Peyer's patch (tissue), 4 donors: ENCODE measurements at regions not wholly inside any gene's neighbourhood (a gene's known extent, or its start where the extent isn't known, plus 50 kb on each side); places are given as distances from the start of the nearest gene placed in this dataset.

Experiments
- DNase-seq, 3 donors: peaks; one replicate each; pipeline ENCODE4 v3.0.0-alpha.2; 2017 to 2019
- H3K27ac ChIP-seq, 4 donors: fragments of 200-600 bp; sonication (generic); one replicate each; pipeline ENCODE4 v1.5.1; 2016 to 2019
- H3K27me3 ChIP-seq, 2 donors: fragments of 200-600 bp; sonication (generic); one replicate each; pipeline ENCODE4 v1.5.1; 2019
- H3K36me3 ChIP-seq, 3 donors: fragments of 200-600 bp; sonication (generic); one replicate each; pipeline ENCODE4 v1.5.1; 2016 to 2019
- H3K4me1 ChIP-seq, 4 donors: fragments of 200-600 bp; sonication (generic); one replicate each; pipeline ENCODE4 v1.5.1; 2016 to 2019
- H3K4me3 ChIP-seq, 4 donors: fragments of 200-600 bp; sonication (generic); 1 replicate in 3 of 4; 2 replicates in 1 of 4; pipeline ENCODE4 v1.5.1; 2016 to 2019; ENCODE audit warnings: mild to moderate bottlenecking in 1 of 4
- H3K9me3 ChIP-seq, 4 donors: fragments of 200-600 bp; sonication (generic); one replicate each; pipeline ENCODE4 v1.5.1; 2016 to 2019; ENCODE audit warnings: mild to moderate bottlenecking in 1 of 4
- POLR2A ChIP-seq, 2 donors: fragments of 450-650 bp; IDR thresholded peaks; one replicate each; pipeline ENCODE4 v1.5.1; 2017; ENCODE audit warnings: antibody characterized with exemption in 2 of 2, mild to moderate bottlenecking in 2 of 2, moderate library complexity in 2 of 2
- TF ChIP-seq, protein P1 (sequence below), 6 experiments: fragments of 450-650 bp in 4 of 6; fragments of 200-600 bp in 2 of 6; sonication (generic) in 1 of 6; IDR thresholded peaks; one replicate each; pipeline ENCODE4 v1.5.1; 2017 to 2019; ENCODE audit warnings: antibody characterized with exemption in 6 of 6, mild to moderate bottlenecking in 3 of 6, moderate library complexity in 1 of 6

DNA sequence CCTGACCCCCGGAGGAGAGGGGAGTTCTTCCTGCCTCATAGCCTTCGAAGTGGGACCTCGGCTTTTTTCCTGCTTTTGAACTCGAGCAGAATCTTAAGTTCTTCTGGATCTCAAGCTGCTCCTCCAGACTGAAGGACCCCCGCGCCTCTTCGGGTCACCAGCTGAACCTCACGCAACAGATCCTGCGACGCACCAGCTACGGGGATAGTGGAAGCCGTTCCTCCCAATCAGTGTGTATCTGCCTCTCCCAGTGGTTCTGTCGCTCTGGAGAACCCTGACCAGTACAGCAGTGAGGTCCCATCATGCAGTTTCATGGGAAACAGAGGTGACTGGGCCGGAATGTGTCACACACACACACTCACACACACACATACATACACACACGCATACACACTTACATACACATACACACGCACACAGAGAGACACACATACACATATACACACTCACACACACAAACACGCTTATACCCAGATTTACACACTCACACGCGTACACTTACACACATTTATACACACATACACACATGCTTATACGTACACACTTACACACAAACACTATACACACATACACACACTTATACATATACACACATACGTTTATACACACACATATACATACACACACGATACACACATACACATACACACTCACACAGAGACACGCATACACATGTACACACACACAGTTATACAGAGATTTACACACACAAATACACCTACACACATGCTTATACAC, 170.0 kb downstream of the TTLL2 start:
- H3K27me3 ChIP-seq = no peaks in the 10 kb centered on the region
- TF ChIP-seq POLR2A (IDR thresholded peaks at IDR 0.05) = no peak
- H3K4me1 ChIP-seq = peaks cover 0 to 27% (median 3%) of the 10 kb centered on the region in 4 donors
- no peaks in the 10 kb centered on the region for H3K9me3 ChIP-seq
- no peak overlapping the region for H3K4me3 ChIP-seq
- H3K27ac ChIP-seq = peak overlapping the region in 1 of 4 donors; percentile 10
- DNase-seq = no peak
- H3K36me3 ChIP-seq = no peaks in the 10 kb centered on the region

- TF ChIP-seq, protein P1, sequence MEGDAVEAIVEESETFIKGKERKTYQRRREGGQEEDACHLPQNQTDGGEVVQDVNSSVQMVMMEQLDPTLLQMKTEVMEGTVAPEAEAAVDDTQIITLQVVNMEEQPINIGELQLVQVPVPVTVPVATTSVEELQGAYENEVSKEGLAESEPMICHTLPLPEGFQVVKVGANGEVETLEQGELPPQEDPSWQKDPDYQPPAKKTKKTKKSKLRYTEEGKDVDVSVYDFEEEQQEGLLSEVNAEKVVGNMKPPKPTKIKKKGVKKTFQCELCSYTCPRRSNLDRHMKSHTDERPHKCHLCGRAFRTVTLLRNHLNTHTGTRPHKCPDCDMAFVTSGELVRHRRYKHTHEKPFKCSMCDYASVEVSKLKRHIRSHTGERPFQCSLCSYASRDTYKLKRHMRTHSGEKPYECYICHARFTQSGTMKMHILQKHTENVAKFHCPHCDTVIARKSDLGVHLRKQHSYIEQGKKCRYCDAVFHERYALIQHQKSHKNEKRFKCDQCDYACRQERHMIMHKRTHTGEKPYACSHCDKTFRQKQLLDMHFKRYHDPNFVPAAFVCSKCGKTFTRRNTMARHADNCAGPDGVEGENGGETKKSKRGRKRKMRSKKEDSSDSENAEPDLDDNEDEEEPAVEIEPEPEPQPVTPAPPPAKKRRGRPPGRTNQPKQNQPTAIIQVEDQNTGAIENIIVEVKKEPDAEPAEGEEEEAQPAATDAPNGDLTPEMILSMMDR (IDR thresholded peaks at IDR 0.05) = peak in 3 of 6 experiments; percentile 3 to 14 (median 5)
- no peak for TF ChIP-seq POLR2A (IDR thresholded peaks at IDR 0.05)
- Histone ChIP-seq H3K4me1 (peaks cover 0 to 29% (median 3%) of the 10 kb centered on the region in 4 donors), H3K27me3 (no peaks in the 10 kb centered on the region), H3K4me3 (no peak overlapping the region), H3K9me3 (no peaks in the 10 kb centered on the region), H3K27ac (peak overlapping the region in 2 of 4 donors; percentile 10 to 58), H3K36me3 (no peaks in the 10 kb centered on the region)
- DNase-seq = no peak
These were observed 170.9 kb downstream of the TTLL2 start for GRCh38 chr6:167495506-167496401.

DNA sequence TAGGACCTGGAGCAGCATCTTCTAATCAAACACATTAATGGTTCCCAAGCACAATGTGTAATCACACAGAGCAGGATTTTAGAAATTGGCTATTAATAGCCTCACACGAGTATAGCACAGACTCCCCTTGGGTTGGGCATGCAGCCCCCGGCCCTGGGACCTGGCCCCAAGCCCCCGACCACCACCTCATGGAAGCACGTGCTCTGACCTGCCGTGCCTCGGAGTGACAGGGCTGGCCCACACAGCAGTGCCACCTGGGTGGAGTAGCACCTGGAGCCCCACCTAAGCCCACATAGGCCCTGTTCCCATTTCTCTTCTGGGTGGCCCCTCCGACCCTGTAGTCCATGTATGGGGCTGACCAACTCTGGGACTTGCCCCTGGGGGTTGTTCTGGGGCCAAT, 171.8 kb downstream of the TTLL2 start:
- no peaks in the 10 kb centered on the region for H3K27me3 ChIP-seq
- no peaks in the 10 kb centered on the region for H3K9me3 ChIP-seq
- H3K4me1 ChIP-seq = peaks cover 0 to 26% (median 3%) of the 10 kb centered on the region in 4 donors
- TF ChIP-seq, protein P1 (IDR thresholded peaks at IDR 0.05) = no peak
- TF ChIP-seq POLR2A (IDR thresholded peaks at IDR 0.05) = no peak
- no peaks in the 10 kb centered on the region for H3K36me3 ChIP-seq
- no peak overlapping the region for H3K4me3 ChIP-seq
- H3K27ac ChIP-seq = no peak overlapping the region
- no peak for DNase-seq

DNA sequence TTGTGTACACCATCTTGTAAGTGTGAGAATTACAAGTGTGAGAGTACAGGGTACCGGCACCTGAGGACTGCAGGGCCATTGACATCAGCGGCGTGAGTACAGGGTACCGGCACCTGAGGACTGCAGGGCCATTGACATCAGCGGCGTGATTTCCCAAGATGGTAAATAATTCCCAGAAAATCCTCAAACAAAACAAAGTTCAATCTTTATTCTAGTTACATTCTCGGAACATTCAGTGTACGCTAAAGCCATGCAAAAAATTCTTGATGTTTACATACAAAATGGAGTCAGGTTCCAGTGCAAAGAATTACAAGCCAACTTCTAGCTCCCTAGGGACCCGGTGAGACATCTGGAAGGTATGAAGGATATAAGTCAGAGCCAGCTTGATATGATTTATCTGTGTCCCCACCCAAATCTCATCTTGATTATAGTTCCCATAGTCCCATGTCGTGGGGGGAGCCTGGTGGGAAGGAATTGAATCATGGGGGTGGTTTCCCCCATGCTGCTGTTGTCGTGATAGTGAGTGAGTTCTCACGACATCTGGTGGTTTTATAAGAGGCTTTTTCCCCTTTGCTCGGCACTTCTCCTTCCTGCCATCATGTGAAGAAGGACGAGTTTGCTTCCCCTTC, 172.7 kb downstream of the TTLL2 start:
- Histone ChIP-seq H3K4me3 (no peak overlapping the region), H3K9me3 (no peaks in the 10 kb centered on the region), H3K27me3 (no peaks in the 10 kb centered on the region), H3K36me3 (no peaks in the 10 kb centered on the region), H3K4me1 (peaks cover 0 to 26% (median 3%) of the 10 kb centered on the region in 4 donors), H3K27ac (peak overlapping the region in 1 of 4 donors; percentile 93)
- TF ChIP-seq, protein P1 (IDR thresholded peaks at IDR 0.05) = no peak
- no peak for TF ChIP-seq POLR2A (IDR thresholded peaks at IDR 0.05)
- DNase-seq = no peak

DNA sequence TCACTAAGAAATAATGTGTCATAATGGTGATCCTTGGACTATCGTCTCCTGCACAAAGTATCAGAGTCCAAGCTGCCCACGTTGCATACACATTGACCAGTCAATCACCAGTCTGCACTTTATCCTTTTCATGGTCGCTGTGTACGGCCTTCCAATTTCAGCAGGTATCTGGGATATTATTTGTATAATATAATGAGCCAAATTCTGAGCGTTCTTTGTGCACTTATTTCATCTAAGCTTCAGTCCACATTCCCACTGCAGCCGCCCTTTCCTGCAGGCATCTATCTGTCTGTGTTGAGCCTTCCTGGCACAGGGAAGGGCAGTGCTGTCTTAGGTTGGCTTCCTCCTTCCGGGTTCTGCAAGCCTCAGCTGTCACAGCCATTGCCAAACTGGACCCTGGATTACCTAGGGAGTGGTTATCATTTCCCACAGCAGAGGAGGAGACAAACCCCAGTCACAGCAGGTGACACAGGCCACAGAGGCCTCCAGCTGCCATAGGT, 174.3 kb downstream of the TTLL2 start:
- Histone ChIP-seq H3K27ac (peak overlapping the region in 3 of 4 donors; percentile 73 to 93 (median 84)), H3K36me3 (no peaks in the 10 kb centered on the region), H3K4me1 (peaks cover 0 to 22% (median 3%) of the 10 kb centered on the region in 4 donors), H3K4me3 (no peak overlapping the region), H3K27me3 (no peaks in the 10 kb centered on the region), H3K9me3 (no peaks in the 10 kb centered on the region)
- peak in 2 of 3 donors; percentile 79 to 81 for DNase-seq
- TF ChIP-seq, protein P1 (IDR thresholded peaks at IDR 0.05) = no peak
- TF ChIP-seq POLR2A (IDR thresholded peaks at IDR 0.05) = peak; percentile 48 to 66
